ENCODE measurements at regions not wholly inside any gene's neighbourhood (a gene's known extent, or its start where the extent isn't known, plus 50 kb on each side); places are given as distances from the start of the nearest gene placed in this dataset.

DNA sequence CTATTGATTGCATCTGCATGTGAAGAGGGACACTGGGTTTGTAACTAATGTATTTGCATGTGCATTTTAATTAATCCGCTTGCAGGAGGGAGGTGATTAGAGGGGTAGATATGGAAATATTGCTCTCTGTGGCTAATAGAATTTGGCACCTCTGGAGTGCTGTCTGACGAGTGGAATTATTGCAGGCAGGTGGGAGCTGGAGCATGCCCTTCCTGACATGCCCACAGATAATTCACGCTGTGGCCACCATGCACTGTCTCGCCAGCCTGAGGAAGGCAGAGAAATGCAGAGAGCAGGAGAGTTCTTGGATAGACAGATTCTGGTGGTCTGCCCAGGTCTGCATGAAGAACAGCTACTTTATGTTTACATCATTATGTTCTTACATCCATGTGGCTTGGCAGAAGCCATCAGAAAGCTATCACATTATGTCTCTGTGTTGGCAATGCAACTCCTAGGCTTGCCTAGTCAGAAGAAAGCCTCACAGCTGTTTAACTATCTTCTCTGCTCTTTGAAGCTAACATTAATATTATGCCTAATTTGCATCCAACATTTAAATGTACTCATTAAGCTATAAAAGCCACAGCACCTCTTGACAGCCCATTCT lies 89.4 kb upstream of the DRD2 start:
- Histone ChIP-seq H3K79me2 (ENCODE audit: control insufficient read depth, insufficient read depth, low read length) (no peaks in the 10 kb centered on the region), H3K9ac (ENCODE audit: insufficient read depth, low read length) (no peak overlapping the region), H3K27ac (ENCODE audit: insufficient read depth, low read length) (no peak overlapping the region), H2AFZ (ENCODE audit: low read length) (no peak overlapping the region), H3K4me2 (ENCODE audit: extremely low read depth, insufficient read depth, low read length) (no peak overlapping the region), H3K4me1 (ENCODE audit: control insufficient read depth, extremely low read depth, insufficient read depth, low read length) (no peaks in the 10 kb centered on the region), H3K36me3 (ENCODE audit: control insufficient read depth, insufficient read depth, low read length) (no peaks in the 10 kb centered on the region), H3K27me3 (ENCODE audit: control insufficient read depth, insufficient read depth, low read length) (peaks cover 5% of the 10 kb centered on the region), H4K20me1 (ENCODE audit: control insufficient read depth, extremely low read depth, insufficient read depth, low read length) (no peaks in the 10 kb centered on the region), H3K4me3 (replicated peaks in 1 of 4; ENCODE audit: control extremely low read depth in 1 of 4, insufficient read depth in 1 of 4, low read depth in 3 of 4, low read length in 4 of 4) (no peak overlapping the region), H3K9me3 (ENCODE audit: control insufficient read depth, insufficient read depth, low read depth, low read length) (no peaks in the 10 kb centered on the region)
- DNase-seq (ENCODE audit: low read depth in 2 of 2): no peak
- TF ChIP-seq, protein P1, sequence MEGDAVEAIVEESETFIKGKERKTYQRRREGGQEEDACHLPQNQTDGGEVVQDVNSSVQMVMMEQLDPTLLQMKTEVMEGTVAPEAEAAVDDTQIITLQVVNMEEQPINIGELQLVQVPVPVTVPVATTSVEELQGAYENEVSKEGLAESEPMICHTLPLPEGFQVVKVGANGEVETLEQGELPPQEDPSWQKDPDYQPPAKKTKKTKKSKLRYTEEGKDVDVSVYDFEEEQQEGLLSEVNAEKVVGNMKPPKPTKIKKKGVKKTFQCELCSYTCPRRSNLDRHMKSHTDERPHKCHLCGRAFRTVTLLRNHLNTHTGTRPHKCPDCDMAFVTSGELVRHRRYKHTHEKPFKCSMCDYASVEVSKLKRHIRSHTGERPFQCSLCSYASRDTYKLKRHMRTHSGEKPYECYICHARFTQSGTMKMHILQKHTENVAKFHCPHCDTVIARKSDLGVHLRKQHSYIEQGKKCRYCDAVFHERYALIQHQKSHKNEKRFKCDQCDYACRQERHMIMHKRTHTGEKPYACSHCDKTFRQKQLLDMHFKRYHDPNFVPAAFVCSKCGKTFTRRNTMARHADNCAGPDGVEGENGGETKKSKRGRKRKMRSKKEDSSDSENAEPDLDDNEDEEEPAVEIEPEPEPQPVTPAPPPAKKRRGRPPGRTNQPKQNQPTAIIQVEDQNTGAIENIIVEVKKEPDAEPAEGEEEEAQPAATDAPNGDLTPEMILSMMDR (conservative IDR thresholded peaks at IDR 0.05 in 1 of 2, IDR thresholded peaks at IDR 0.05 in 1 of 2; ENCODE audit: low read depth in 1 of 2, low read length in 2 of 2): no peak
- no peak for TF ChIP-seq EZH2 (IDR thresholded peaks at IDR 0.05; ENCODE audit: low read length, missing control alignments)

DNA sequence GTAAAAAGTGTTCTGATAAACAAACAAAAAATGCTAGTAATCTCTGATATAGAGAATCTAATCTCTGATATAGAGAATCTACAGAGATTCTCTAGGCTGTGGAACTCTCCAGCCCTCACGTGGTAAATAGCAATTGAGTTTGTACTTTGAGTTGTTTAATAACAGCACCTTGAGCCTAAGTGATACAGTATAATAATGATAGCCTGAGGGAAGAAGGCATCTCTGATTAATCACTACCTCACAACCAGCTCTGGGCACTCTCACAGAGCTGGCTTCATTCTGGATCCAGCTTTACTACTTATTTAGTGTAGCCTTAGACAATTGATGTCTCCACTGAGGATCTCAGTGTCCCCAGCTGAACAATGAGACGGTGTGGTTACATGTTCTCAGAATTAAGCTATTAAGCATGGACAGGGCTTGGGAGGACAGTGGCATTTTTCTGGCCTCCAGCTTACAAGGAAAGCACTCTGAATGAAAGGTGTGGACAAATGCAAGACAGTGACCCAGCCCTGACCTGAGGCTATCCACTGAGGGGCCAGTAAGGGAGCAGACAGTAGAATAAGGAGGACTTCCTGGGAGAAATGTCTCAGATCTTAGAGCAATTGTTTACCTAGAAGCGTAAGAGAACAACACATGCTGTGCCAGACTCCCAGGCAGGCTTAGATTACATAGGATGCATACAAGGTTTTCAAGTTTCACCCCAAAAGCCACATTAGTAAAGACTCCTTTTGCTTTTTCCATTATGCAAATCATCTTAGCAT lies 88.7 kb upstream of the DRD2 start:
- no peaks in the 10 kb centered on the region for H3K4me1 ChIP-seq (ENCODE audit: control insufficient read depth, extremely low read depth, insufficient read depth, low read length)
- H3K4me2 ChIP-seq (ENCODE audit: extremely low read depth, insufficient read depth, low read length): no peak overlapping the region
- H2AFZ ChIP-seq (ENCODE audit: low read length): no peak overlapping the region
- H3K4me3 ChIP-seq (replicated peaks in 1 of 4; ENCODE audit: control extremely low read depth in 1 of 4, insufficient read depth in 1 of 4, low read depth in 3 of 4, low read length in 4 of 4): no peak overlapping the region
- no peaks in the 10 kb centered on the region for H4K20me1 ChIP-seq (ENCODE audit: control insufficient read depth, extremely low read depth, insufficient read depth, low read length)
- H3K79me2 ChIP-seq (ENCODE audit: control insufficient read depth, insufficient read depth, low read length): no peaks in the 10 kb centered on the region
- H3K9ac ChIP-seq (ENCODE audit: insufficient read depth, low read length): no peak overlapping the region
- TF ChIP-seq, protein P1 (conservative IDR thresholded peaks at IDR 0.05 in 1 of 2, IDR thresholded peaks at IDR 0.05 in 1 of 2; ENCODE audit: low read depth in 1 of 2, low read length in 2 of 2): no peak
- TF ChIP-seq EZH2 (IDR thresholded peaks at IDR 0.05; ENCODE audit: low read length, missing control alignments): no peak
- peaks cover 5% of the 10 kb centered on the region for H3K27me3 ChIP-seq (ENCODE audit: control insufficient read depth, insufficient read depth, low read length)
- H3K9me3 ChIP-seq (ENCODE audit: control insufficient read depth, insufficient read depth, low read depth, low read length): no peaks in the 10 kb centered on the region
- H3K36me3 ChIP-seq (ENCODE audit: control insufficient read depth, insufficient read depth, low read length): no peaks in the 10 kb centered on the region
- no peak for DNase-seq (ENCODE audit: low read depth in 2 of 2)
- no peak overlapping the region for H3K27ac ChIP-seq (ENCODE audit: insufficient read depth, low read length)

DNA sequence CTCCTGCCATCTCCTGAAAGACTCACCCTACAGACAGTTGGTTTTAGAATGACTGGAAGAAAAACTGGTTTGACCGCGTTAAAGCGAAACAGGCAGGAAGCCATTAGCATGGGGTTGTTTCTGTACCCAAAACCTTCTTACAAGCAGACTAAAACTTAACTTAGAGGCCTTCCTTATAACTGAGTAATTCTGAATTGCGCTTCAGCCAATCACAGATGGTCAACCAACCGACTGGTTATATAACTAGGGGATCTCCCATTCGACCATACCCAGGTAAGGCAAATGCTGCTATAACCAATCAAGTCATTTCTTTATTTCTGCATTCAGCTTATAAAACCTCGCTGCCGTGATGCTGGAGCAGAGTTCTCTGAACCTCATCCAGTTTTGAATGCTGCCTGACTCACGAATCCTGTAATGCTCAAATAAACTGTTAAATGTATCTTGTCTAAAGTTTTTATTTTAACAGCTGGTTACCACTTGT lies 87.8 kb upstream of the DRD2 start:
- Histone ChIP-seq H3K79me2 (ENCODE audit: control insufficient read depth, insufficient read depth, low read length) (no peaks in the 10 kb centered on the region), H3K9ac (ENCODE audit: insufficient read depth, low read length) (no peak overlapping the region), H2AFZ (ENCODE audit: low read length) (no peak overlapping the region), H3K9me3 (ENCODE audit: control insufficient read depth, insufficient read depth, low read depth, low read length) (no peaks in the 10 kb centered on the region), H3K4me3 (replicated peaks in 1 of 4; ENCODE audit: control extremely low read depth in 1 of 4, insufficient read depth in 1 of 4, low read depth in 3 of 4, low read length in 4 of 4) (no peak overlapping the region), H3K27ac (ENCODE audit: insufficient read depth, low read length) (no peak overlapping the region), H3K4me1 (ENCODE audit: control insufficient read depth, extremely low read depth, insufficient read depth, low read length) (no peaks in the 10 kb centered on the region), H3K36me3 (ENCODE audit: control insufficient read depth, insufficient read depth, low read length) (no peaks in the 10 kb centered on the region), H3K27me3 (ENCODE audit: control insufficient read depth, insufficient read depth, low read length) (peaks cover 5% of the 10 kb centered on the region), H3K4me2 (ENCODE audit: extremely low read depth, insufficient read depth, low read length) (no peak overlapping the region), H4K20me1 (ENCODE audit: control insufficient read depth, extremely low read depth, insufficient read depth, low read length) (no peaks in the 10 kb centered on the region)
- DNase-seq (ENCODE audit: low read depth in 2 of 2): no peak
- TF ChIP-seq, protein P1 (conservative IDR thresholded peaks at IDR 0.05 in 1 of 2, IDR thresholded peaks at IDR 0.05 in 1 of 2; ENCODE audit: low read depth in 1 of 2, low read length in 2 of 2): no peak
- TF ChIP-seq EZH2 (IDR thresholded peaks at IDR 0.05; ENCODE audit: low read length, missing control alignments): no peak

Measured in fibroblast of lung (primary cell).